Upper lobe of left lung (tissue), 6 donors: ENCODE measurements at regions not wholly inside any gene's neighbourhood (a gene's known extent, or its start where the extent isn't known, plus 50 kb on each side); places are given as distances from the start of the nearest gene placed in this dataset.
"Not testable (repeated sequence)": the region's sequence is repeated elsewhere in the genome, so short reads cannot be mapped to it uniquely, and the experiment has no call there.

ENCODE experiments used
- ATAC-seq, 2 donors: fragments of 200-7000 bp; cut with Tn5 transposase; one replicate each; pipeline ENCODE4 v1.9.1; 2022; ENCODE audit warnings: mild to moderate bottlenecking in 2 of 2, moderate library complexity in 2 of 2; ENCODE audit not compliant: low FRiP score in 2 of 2
- DNase-seq, 2 donors: peaks; one replicate each; pipeline ENCODE4 v3.0.0-alpha.2; 2019 to 2020
- H3K27ac ChIP-seq, 4 donors: fragments of 200-600 bp; sonication (generic); one replicate each; pipeline ENCODE4 v1.5.1; 2016 to 2019
- H3K27me3 ChIP-seq, 4 donors: fragments of 200-600 bp; sonication (generic); one replicate each; pipeline ENCODE4 v1.5.1; 2017 to 2019
- H3K36me3 ChIP-seq, 4 donors: fragments of 200-600 bp; sonication (generic); one replicate each; pipeline ENCODE4 v1.5.1; 2016 to 2019
- H3K4me1 ChIP-seq, 4 donors: fragments of 200-600 bp; sonication (generic); one replicate each; pipeline ENCODE4 v1.5.1; 2018 to 2019
- H3K4me3 ChIP-seq, 4 donors: fragments of 200-600 bp; sonication (generic); one replicate each; pipeline ENCODE4 v1.5.1; 2017 to 2019; ENCODE audit warnings: mild to moderate bottlenecking in 2 of 4, moderate library complexity in 1 of 4
- H3K9me3 ChIP-seq, 4 donors: fragments of 200-600 bp; sonication (generic); one replicate each; pipeline ENCODE4 v1.5.1; 2018 to 2019
- EP300 ChIP-seq, 4 donors: sonication (generic); formaldehyde crosslinking; IDR thresholded peaks; one replicate each; pipeline ENCODE4 v1.5.1; 2017; ENCODE audit warnings: antibody characterized with exemption in 4 of 4, control low read depth in 2 of 4
- POLR2A ChIP-seq, 4 donors: fragments of 450-650 bp; IDR thresholded peaks; one replicate each; pipeline ENCODE4 v1.5.1; 2016 to 2017; ENCODE audit warnings: antibody characterized with exemption in 4 of 4, mild to moderate bottlenecking in 2 of 4
- POLR2AphosphoS5 ChIP-seq, 2 donors: sonication (generic); formaldehyde crosslinking; IDR thresholded peaks; one replicate each; pipeline ENCODE4 v1.5.1; 2017; ENCODE audit warnings: antibody characterized with exemption in 2 of 2
- WGBS, 2 donors: methylation state at CpG; one replicate each; pipeline ENCODE4 v1.1.5; 2017 to 2018; 5-methylcytosine and 5-hydroxymethylcytosine counted together
- TF ChIP-seq, protein P1 (sequence below), 6 experiments: fragments of 450-650 bp in 4 of 6; fragments of 200-600 bp in 2 of 6; sonication (generic) in 2 of 6; IDR thresholded peaks; one replicate each; pipeline ENCODE4 v1.5.1; 2016 to 2019; ENCODE audit warnings: antibody characterized with exemption in 6 of 6
- donor health status: DM: no; HTN: no; CAD: no; lungs with moderate emphysema.
- donor health status: DM: no; HTN: yes; CAD: no; lungs with severe emphysema.

GRCh38 chr19:27860309-27860934 is 1352.5 kb downstream of the UQCRFS1 start:
- H3K36me3 ChIP-seq: no peaks in the 10 kb centered on the region
- WGBS, 2 donors: 87 to 100% methylated on average over 5 to 11 of the region's 11 CpGs
- no peaks in the 10 kb centered on the region for H3K4me1 ChIP-seq
- DNase-seq (no peak), ATAC-seq (no peak)
- H3K4me3 ChIP-seq: no peak overlapping the region
- H3K27me3 ChIP-seq: no peaks in the 10 kb centered on the region
- TF ChIP-seq POLR2A (IDR thresholded peaks at IDR 0.05) (no peak), POLR2AphosphoS5 (IDR thresholded peaks at IDR 0.05) (no peak), EP300 (IDR thresholded peaks at IDR 0.05) (no peak)
- TF ChIP-seq, protein P1, sequence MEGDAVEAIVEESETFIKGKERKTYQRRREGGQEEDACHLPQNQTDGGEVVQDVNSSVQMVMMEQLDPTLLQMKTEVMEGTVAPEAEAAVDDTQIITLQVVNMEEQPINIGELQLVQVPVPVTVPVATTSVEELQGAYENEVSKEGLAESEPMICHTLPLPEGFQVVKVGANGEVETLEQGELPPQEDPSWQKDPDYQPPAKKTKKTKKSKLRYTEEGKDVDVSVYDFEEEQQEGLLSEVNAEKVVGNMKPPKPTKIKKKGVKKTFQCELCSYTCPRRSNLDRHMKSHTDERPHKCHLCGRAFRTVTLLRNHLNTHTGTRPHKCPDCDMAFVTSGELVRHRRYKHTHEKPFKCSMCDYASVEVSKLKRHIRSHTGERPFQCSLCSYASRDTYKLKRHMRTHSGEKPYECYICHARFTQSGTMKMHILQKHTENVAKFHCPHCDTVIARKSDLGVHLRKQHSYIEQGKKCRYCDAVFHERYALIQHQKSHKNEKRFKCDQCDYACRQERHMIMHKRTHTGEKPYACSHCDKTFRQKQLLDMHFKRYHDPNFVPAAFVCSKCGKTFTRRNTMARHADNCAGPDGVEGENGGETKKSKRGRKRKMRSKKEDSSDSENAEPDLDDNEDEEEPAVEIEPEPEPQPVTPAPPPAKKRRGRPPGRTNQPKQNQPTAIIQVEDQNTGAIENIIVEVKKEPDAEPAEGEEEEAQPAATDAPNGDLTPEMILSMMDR (IDR thresholded peaks at IDR 0.05): no peak
- peaks cover 0 to 56% (median 35%) of the 10 kb centered on the region in 4 donors for H3K9me3 ChIP-seq
- no peak overlapping the region for H3K27ac ChIP-seq

- Histone ChIP-seq H3K27ac (no peak overlapping the region), H3K9me3 (peaks cover 0 to 61% (median 35%) of the 10 kb centered on the region in 4 donors), H3K36me3 (no peaks in the 10 kb centered on the region), H3K27me3 (no peaks in the 10 kb centered on the region), H3K4me1 (no peaks in the 10 kb centered on the region), H3K4me3 (no peak overlapping the region)
- TF ChIP-seq EP300 (IDR thresholded peaks at IDR 0.05): no peak
- no peak for TF ChIP-seq POLR2A (IDR thresholded peaks at IDR 0.05)
- TF ChIP-seq, protein P1 (IDR thresholded peaks at IDR 0.05): no peak
- no peak for TF ChIP-seq POLR2AphosphoS5 (IDR thresholded peaks at IDR 0.05)
- ATAC-seq (no peak), DNase-seq (no peak)
- 92 to 93% methylated on average over 4 to 6 of the region's 6 CpGs for WGBS, 2 donors
Observed at GRCh38 chr19:27859689-27860088, 1353.3 kb downstream of the UQCRFS1 start.

DNA sequence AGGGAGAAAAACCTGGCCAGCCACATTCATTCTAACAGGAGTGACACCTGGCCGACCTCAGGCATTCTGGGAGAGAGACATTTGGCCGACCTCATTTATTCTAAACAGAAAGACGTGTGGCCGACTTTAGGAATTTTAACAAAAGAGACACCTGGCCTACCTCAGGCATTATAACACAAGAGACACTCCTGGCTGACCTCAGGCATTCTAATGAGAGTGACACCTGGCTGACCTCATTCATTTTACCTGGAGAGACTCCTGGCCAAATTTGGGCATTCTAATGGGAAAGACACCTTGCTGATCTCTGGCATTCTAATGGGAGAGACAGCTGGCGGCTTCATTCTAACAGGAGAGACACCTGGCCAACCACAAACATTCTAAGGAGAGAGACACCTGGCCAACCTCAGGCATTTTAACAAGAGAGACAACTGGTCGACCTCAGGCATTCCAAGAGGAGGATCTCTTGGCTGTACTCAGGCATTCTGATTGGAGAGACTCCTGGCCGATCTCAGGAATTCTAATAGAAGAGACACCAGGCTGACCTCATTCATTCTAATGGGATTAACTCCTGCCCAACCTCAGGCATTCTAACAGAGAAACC is 1353.9 kb downstream of the UQCRFS1 start:
- no peak overlapping the region for H3K4me3 ChIP-seq
- ATAC-seq (no peak), DNase-seq (no peak)
- 82 to 88% methylated on average over 6 to 7 of the region's 7 CpGs for WGBS, 2 donors
- no peaks in the 10 kb centered on the region for H3K27me3 ChIP-seq
- H3K4me1 ChIP-seq: no peaks in the 10 kb centered on the region
- TF ChIP-seq, protein P1 (IDR thresholded peaks at IDR 0.05): no peak
- TF ChIP-seq POLR2AphosphoS5 (IDR thresholded peaks at IDR 0.05) (no peak), POLR2A (IDR thresholded peaks at IDR 0.05) (no peak), EP300 (IDR thresholded peaks at IDR 0.05) (no peak)
- H3K36me3 ChIP-seq: no peaks in the 10 kb centered on the region
- peaks cover 0 to 67% (median 35%) of the 10 kb centered on the region in 4 donors for H3K9me3 ChIP-seq
- H3K27ac ChIP-seq: no peak overlapping the region

GRCh38 chr19:27852931-27853330 is 1360.0 kb downstream of the UQCRFS1 start:
- DNase-seq, ATAC-seq, H3K4me1 ChIP-seq, H3K4me3 ChIP-seq, H3K36me3 ChIP-seq, H3K27ac ChIP-seq, H3K27me3 ChIP-seq: not testable (repeated sequence)
- peaks cover 0 to 87% (median 26%) of the 10 kb centered on the region in 4 donors for H3K9me3 ChIP-seq
- WGBS, 2 donors: 66 to 81% methylated on average over 4 to 7 of the region's 7 CpGs

DNA sequence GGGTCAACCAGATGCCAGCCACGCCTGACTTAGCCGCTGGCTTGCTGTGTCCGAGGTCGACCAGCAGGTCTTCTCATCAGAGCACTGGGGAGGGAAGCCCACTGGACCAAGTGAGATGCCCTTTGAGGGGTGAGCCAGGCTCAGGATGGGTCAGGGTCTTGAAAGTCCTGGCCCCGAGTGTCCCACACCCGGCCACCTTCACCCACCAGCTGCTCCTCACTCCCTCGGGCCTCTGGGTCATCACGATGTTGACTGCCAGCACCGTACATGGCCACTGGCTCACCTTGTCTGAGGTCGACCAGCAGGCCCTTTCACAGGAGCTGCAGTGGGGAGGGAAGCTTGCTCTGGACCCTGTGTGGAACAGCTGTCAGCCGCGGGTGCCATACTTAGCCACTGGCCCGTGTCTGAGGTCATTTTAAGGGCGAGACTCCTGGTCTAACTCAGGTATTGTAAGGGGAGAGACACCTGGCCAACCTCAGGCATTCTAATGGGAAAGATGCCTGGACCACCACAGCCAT is 1361.3 kb downstream of the UQCRFS1 start:
- Histone ChIP-seq H3K27me3 (no peaks in the 10 kb centered on the region), H3K36me3 (no peaks in the 10 kb centered on the region), H3K4me1 (no peaks in the 10 kb centered on the region), H3K9me3 (peaks cover 0 to 93% (median 26%) of the 10 kb centered on the region in 4 donors), H3K4me3 (no peak overlapping the region), H3K27ac (no peak overlapping the region)
- TF ChIP-seq, protein P1 (IDR thresholded peaks at IDR 0.05): no peak
- TF ChIP-seq EP300 (IDR thresholded peaks at IDR 0.05): no peak
- no peak for TF ChIP-seq POLR2AphosphoS5 (IDR thresholded peaks at IDR 0.05)
- TF ChIP-seq POLR2A (IDR thresholded peaks at IDR 0.05): no peak
- peak; percentile 16 to 40 for ATAC-seq
- 92% methylated on average over 14 of the region's 14 CpGs; no CpG with 5 or more reads in 1 of the 2 donors for WGBS, 2 donors
- no peak for DNase-seq
